WTC11 (cell line): ENCODE measurements at regions not wholly inside any gene's neighbourhood (a gene's known extent, or its start where the extent isn't known, plus 50 kb on each side); places are given as distances from the start of the nearest gene placed in this dataset.

ENCODE experiments used
- ATAC-seq: fragments of 200-7000 bp; cut with Tn5 transposase; 2 replicates; pipeline ENCODE4 v1.10.0; 2021; ENCODE audit warnings: mild to moderate bottlenecking, moderate library complexity
- CTCF ChIA-PET: fragments of 300-600 bp; sonication (Branson Sonifier 250); formaldehyde crosslinking; loops from one replicate; lab custom pipeline; 2021; ENCODE audit warnings: antibody characterized with exemption; lab: Charles Lee
- POLR2A ChIA-PET: fragments of 350-600 bp; sonication (Branson Sonifier 250); formaldehyde crosslinking; loops from one replicate; lab custom pipeline; 2021; ENCODE audit warnings: antibody characterized with exemption; lab: Charles Lee
- DNase-seq: peaks from one replicate; pipeline ENCODE4 v3.0.0; 2021; ENCODE audit warnings: low spot score
- H3K27ac Mint-ChIP-seq: 2 replicates; pipeline ENCODE4 v1.8.0; 2021; ENCODE audit warnings: mixed read lengths
- H3K27me3 Mint-ChIP-seq: 2 replicates; pipeline ENCODE4 v1.8.0; 2021; ENCODE audit warnings: low read depth, mild to moderate bottlenecking, moderate library complexity, mixed read lengths
- H3K36me3 Mint-ChIP-seq: 2 replicates; pipeline ENCODE4 v1.8.0; 2021; ENCODE audit warnings: mixed read lengths
- H3K4me1 Mint-ChIP-seq: 2 replicates; pipeline ENCODE4 v1.8.0; 2022; ENCODE audit warnings: mixed read lengths
- H3K4me3 Mint-ChIP-seq: 2 replicates; pipeline ENCODE4 v1.8.0; 2021; ENCODE audit warnings: mild to moderate bottlenecking, moderate library complexity, mixed read lengths
- H3K9me3 Mint-ChIP-seq: 2 replicates; pipeline ENCODE4 v1.8.0; 2021; ENCODE audit warnings: mixed read lengths
- CREB1 ChIP-seq: sonication (generic); formaldehyde crosslinking; IDR thresholded peaks from 2 replicates; pipeline ENCODE4 v1.8.0; 2023; ENCODE audit warnings: mild to moderate bottlenecking, missing genetic modification reagents
- GRHL2 ChIP-seq: fragments of 250-450 bp; sonication (Bioruptor Pico); IDR thresholded peaks from 2 replicates; pipeline ENCODE4 v1.8.0; 2022; ENCODE audit warnings: mild to moderate bottlenecking, moderate library complexity; ENCODE audit not compliant: insufficient replicate concordance, severe bottlenecking
- HMGA2 ChIP-seq: fragments of 250-450 bp; sonication (Bioruptor Pico); IDR thresholded peaks from 2 replicates; pipeline ENCODE4 v1.4.0; 2021; ENCODE audit warnings: mild to moderate bottlenecking, moderate library complexity
- JUN ChIP-seq: sonication (generic); formaldehyde crosslinking; IDR thresholded peaks from 2 replicates; pipeline ENCODE4 v1.8.0; 2023; ENCODE audit warnings: mild to moderate bottlenecking, missing genetic modification reagents
- NFE2L1 ChIP-seq: sonication (generic); formaldehyde crosslinking; IDR thresholded peaks from 2 replicates; pipeline ENCODE4 v1.8.1; 2023; ENCODE audit warnings: missing genetic modification reagents
- OVOL2 ChIP-seq: fragments of 250-450 bp; sonication (Bioruptor Pico); IDR thresholded peaks from 2 replicates; pipeline ENCODE4 v1.9.0; 2021; ENCODE audit warnings: mild to moderate bottlenecking, borderline replicate concordance
- SOX15 ChIP-seq: fragments of 250-450 bp; sonication (Bioruptor Pico); IDR thresholded peaks from 2 replicates; pipeline ENCODE4 v1.9.0; 2021; ENCODE audit warnings: mild to moderate bottlenecking
- SP1 ChIP-seq: sonication (generic); formaldehyde crosslinking; conservative IDR thresholded peaks from 2 replicates; pipeline ENCODE4 v1.8.1; 2022; ENCODE audit warnings: missing genetic modification reagents
- TCF7 ChIP-seq: sonication (generic); formaldehyde crosslinking; IDR thresholded peaks from 2 replicates; pipeline ENCODE4 v1.8.0; 2022; ENCODE audit warnings: mild to moderate bottlenecking, low read depth, missing genetic modification reagents, moderate library complexity
- TEAD4 ChIP-seq: sonication (generic); formaldehyde crosslinking; IDR thresholded peaks from 2 replicates; pipeline ENCODE4 v1.8.0; 2022; ENCODE audit warnings: mild to moderate bottlenecking, missing genetic modification reagents
- TP53 ChIP-seq: sonication (generic); formaldehyde crosslinking; IDR thresholded peaks from 2 replicates; pipeline ENCODE4 v1.8.1; 2023; ENCODE audit warnings: mild to moderate bottlenecking, missing genetic modification reagents
- ZBTB21 ChIP-seq: sonication (generic); formaldehyde crosslinking; IDR thresholded peaks from 2 replicates; pipeline ENCODE4 v1.8.1; 2023; ENCODE audit warnings: mild to moderate bottlenecking, missing genetic modification reagents, borderline replicate concordance
- ZNF138 ChIP-seq: sonication (generic); formaldehyde crosslinking; conservative IDR thresholded peaks from 2 replicates; pipeline ENCODE4 v1.8.1; 2022; ENCODE audit warnings: mild to moderate bottlenecking, moderate library complexity, missing genetic modification reagents
- ZNF219 ChIP-seq: sonication (generic); formaldehyde crosslinking; IDR thresholded peaks from 2 replicates; pipeline ENCODE4 v1.8.0; 2023; ENCODE audit warnings: missing genetic modification reagents, mild to moderate bottlenecking, borderline replicate concordance
- ZNF423 ChIP-seq: fragments of 250-450 bp; sonication (Bioruptor Pico); IDR thresholded peaks from 2 replicates; pipeline ENCODE4 v2.1.2; 2022; ENCODE audit warnings: mild to moderate bottlenecking, moderate library complexity
- TF ChIP-seq, protein P1 (sequence below): sonication (generic); formaldehyde crosslinking; IDR thresholded peaks from 2 replicates; pipeline ENCODE4 v1.8.1; 2022; ENCODE audit warnings: mild to moderate bottlenecking, moderate library complexity, missing genetic modification reagents
- TF ChIP-seq, protein P2 (sequence below): fragments of 250-450 bp; sonication (Bioruptor Pico); IDR thresholded peaks from 2 replicates; pipeline ENCODE4 v2.1.2; 2022; ENCODE audit warnings: mild to moderate bottlenecking, moderate library complexity
- TF ChIP-seq, protein P3 (sequence below): fragments of 250-450 bp; sonication (Bioruptor Pico); IDR thresholded peaks from 2 replicates; pipeline ENCODE4 v1.9.0; 2021; ENCODE audit warnings: mild to moderate bottlenecking
- TF ChIP-seq, protein P4 (sequence below): fragments of 250-450 bp; sonication (Bioruptor Pico); IDR thresholded peaks from 2 replicates; pipeline ENCODE4 v1.9.0; 2021; ENCODE audit warnings: mild to moderate bottlenecking
- TF ChIP-seq, protein P5 (sequence below): fragments of 250-450 bp; sonication (Bioruptor Pico); conservative IDR thresholded peaks from 2 replicates; pipeline ENCODE4 v1.9.0; 2021; ENCODE audit warnings: mild to moderate bottlenecking
- TF ChIP-seq, protein P6 (sequence below): sonication (generic); formaldehyde crosslinking; conservative IDR thresholded peaks from 2 replicates; pipeline ENCODE4 v1.8.1; 2022; ENCODE audit warnings: mild to moderate bottlenecking, missing genetic modification reagents
- TF ChIP-seq, protein P7 (sequence below): sonication (generic); formaldehyde crosslinking; IDR thresholded peaks from 2 replicates; pipeline ENCODE4 v1.8.1; 2022; ENCODE audit warnings: low read depth, missing genetic modification reagents, borderline replicate concordance
- TF ChIP-seq, protein P8 (sequence below): sonication (generic); formaldehyde crosslinking; IDR thresholded peaks from 2 replicates; pipeline ENCODE4 v1.8.0; 2023; ENCODE audit warnings: missing genetic modification reagents

DNA sequence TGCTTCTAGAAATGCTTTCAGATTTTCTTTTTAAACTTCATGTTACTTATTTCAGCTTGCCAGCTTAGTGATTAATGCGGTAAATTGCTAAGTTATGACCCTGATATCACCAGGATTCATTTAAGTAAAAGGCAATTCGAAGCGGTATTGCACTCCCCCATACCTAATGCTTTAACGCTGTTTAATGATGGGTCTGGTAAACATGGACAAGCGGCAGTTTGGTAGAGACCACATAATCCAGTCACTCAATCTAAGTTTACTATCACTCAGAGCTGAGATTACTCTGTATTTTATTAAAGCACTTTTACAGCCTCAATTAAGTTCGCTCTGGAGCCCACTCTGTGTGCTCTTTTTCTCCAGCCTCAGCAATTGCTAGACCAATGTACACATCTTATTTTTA is 118.2 kb upstream of the SCN7A start:
- no peak for ATAC-seq
- peaks cover 7% of the 10 kb centered on the region for H3K36me3 Mint-ChIP-seq
- H3K4me1 Mint-ChIP-seq = peaks cover 43% of the 10 kb centered on the region
- CTCF ChIA-PET = interaction anchor here (3.8 kb wide), 1 partner anchor 73 kb away, joined by 28 read pairs; no protein-coding TSS in a partner anchor
- no peak overlapping the region for H3K27ac Mint-ChIP-seq
- POLR2A ChIA-PET = no interaction called here
- no peak for DNase-seq
- no peak overlapping the region for H3K4me3 Mint-ChIP-seq
- peaks cover 17% of the 10 kb centered on the region for H3K9me3 Mint-ChIP-seq
- H3K27me3 Mint-ChIP-seq = peaks cover 28% of the 10 kb centered on the region
- TF ChIP-seq NFE2L1 (CRISPR knock-in tag) (no peak), ZNF219 (CRISPR knock-in tag) (no peak), JUN (CRISPR knock-in tag) (no peak), CREB1 (CRISPR knock-in tag) (no peak), ZNF423 (CRISPR knock-in tag) (no peak), HMGA2 (CRISPR knock-in tag) (no peak)
- TF ChIP-seq, protein P1, sequence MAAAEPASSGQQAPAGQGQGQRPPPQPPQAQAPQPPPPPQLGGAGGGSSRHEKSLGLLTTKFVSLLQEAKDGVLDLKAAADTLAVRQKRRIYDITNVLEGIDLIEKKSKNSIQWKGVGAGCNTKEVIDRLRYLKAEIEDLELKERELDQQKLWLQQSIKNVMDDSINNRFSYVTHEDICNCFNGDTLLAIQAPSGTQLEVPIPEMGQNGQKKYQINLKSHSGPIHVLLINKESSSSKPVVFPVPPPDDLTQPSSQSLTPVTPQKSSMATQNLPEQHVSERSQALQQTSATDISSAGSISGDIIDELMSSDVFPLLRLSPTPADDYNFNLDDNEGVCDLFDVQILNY (CRISPR knock-in tag) = no peak
- TF ChIP-seq, protein P2, sequence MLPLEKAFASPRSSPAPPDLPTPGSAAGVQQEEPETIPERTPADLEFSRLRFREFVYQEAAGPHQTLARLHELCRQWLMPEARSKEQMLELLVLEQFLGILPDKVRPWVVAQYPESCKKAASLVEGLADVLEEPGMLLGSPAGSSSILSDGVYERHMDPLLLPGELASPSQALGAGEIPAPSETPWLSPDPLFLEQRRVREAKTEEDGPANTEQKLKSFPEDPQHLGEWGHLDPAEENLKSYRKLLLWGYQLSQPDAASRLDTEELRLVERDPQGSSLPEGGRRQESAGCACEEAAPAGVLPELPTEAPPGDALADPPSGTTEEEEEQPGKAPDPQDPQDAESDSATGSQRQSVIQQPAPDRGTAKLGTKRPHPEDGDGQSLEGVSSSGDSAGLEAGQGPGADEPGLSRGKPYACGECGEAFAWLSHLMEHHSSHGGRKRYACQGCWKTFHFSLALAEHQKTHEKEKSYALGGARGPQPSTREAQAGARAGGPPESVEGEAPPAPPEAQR (CRISPR knock-in tag) = no peak

DNA sequence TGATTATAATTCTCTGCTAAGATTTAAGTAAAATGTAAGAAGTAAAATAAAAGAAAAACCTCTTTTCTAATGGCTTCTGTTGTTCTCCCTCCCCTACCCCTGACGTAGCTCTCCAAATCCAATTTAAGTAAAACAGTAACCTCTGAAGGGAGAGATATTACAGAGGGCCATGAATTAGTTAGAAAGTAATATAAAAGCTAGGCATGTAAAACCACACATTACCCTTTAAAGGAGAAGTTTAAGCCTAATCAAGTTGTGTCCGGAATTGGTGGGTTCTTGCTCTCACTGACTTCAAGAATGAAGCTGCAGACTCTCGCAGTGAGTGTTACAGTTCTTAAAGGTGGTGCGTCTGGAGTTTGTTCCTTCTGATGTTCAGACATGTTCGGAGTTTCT is 116.9 kb upstream of the SCN7A start:
- POLR2A ChIA-PET = no interaction called here
- Mint-ChIP-seq H3K27me3 (peaks cover 28% of the 10 kb centered on the region), H3K4me3 (0 out of 2 replicates have a peak overlapping the region, but pooled peaks have one; percentile 43), H3K4me1 (peaks cover 43% of the 10 kb centered on the region), H3K27ac (no peak overlapping the region; the same call in 1 of the 2 replicates), H3K36me3 (peaks cover 4% of the 10 kb centered on the region), H3K9me3 (peaks cover 9% of the 10 kb centered on the region)
- no peak for TF ChIP-seq TCF7
- TF ChIP-seq, protein P3, sequence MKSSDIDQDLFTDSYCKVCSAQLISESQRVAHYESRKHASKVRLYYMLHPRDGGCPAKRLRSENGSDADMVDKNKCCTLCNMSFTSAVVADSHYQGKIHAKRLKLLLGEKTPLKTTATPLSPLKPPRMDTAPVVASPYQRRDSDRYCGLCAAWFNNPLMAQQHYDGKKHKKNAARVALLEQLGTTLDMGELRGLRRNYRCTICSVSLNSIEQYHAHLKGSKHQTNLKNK (CRISPR knock-in tag) = no peak
- TF ChIP-seq, protein P4, sequence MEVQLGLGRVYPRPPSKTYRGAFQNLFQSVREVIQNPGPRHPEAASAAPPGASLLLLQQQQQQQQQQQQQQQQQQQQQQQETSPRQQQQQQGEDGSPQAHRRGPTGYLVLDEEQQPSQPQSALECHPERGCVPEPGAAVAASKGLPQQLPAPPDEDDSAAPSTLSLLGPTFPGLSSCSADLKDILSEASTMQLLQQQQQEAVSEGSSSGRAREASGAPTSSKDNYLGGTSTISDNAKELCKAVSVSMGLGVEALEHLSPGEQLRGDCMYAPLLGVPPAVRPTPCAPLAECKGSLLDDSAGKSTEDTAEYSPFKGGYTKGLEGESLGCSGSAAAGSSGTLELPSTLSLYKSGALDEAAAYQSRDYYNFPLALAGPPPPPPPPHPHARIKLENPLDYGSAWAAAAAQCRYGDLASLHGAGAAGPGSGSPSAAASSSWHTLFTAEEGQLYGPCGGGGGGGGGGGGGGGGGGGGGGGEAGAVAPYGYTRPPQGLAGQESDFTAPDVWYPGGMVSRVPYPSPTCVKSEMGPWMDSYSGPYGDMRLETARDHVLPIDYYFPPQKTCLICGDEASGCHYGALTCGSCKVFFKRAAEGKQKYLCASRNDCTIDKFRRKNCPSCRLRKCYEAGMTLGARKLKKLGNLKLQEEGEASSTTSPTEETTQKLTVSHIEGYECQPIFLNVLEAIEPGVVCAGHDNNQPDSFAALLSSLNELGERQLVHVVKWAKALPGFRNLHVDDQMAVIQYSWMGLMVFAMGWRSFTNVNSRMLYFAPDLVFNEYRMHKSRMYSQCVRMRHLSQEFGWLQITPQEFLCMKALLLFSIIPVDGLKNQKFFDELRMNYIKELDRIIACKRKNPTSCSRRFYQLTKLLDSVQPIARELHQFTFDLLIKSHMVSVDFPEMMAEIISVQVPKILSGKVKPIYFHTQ = no peak
- no peak for TF ChIP-seq SP1 (CRISPR knock-in tag)
- TF ChIP-seq ZNF138 (CRISPR knock-in tag) = no peak
- TF ChIP-seq SOX15 (CRISPR knock-in tag) = no peak
- TF ChIP-seq TP53 = no peak
- TF ChIP-seq ZBTB21 (CRISPR knock-in tag) = no peak
- no peak for TF ChIP-seq NFE2L1 (CRISPR knock-in tag)
- TF ChIP-seq GRHL2 (CRISPR knock-in tag) = no peak
- TF ChIP-seq, protein P5, sequence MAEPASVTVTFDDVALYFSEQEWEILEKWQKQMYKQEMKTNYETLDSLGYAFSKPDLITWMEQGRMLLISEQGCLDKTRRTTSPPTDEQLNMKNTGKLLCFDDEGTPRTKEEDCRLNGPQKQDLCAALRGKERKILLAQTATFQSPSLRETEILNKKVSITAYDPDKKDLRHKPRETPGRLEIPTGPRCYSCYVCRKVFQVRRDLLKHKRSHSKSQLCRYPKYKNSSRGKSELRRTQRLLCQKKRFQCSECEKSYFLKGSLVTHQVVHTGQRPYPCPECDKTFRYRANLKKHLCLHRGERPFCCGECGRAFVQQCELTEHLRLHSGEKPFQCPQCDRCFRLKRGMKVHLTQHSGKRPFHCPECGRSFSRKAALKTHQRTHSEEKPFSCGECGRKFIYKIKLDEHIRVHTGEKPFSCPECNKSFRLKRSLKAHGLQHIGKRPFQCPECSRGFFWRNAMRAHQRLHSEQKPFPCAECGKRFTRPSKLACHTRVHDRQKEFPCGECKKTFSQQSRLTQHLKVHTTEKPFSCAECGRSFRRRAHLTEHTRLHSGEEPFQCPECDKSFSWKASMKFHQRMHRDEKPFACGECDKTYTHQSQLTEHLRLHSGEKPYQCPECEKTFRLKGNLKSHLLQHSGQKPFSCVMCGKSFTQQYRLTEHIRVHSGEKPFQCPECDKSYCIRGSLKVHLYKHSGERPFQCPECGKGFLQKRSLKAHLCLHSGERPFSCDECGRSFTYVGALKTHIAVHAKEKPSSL (CRISPR knock-in tag) = no peak
- TF ChIP-seq ZNF423 (CRISPR knock-in tag) = no peak
- TF ChIP-seq, protein P6, sequence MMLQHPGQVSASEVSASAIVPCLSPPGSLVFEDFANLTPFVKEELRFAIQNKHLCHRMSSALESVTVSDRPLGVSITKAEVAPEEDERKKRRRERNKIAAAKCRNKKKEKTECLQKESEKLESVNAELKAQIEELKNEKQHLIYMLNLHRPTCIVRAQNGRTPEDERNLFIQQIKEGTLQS (CRISPR knock-in tag) = no peak
- TF ChIP-seq, protein P7, sequence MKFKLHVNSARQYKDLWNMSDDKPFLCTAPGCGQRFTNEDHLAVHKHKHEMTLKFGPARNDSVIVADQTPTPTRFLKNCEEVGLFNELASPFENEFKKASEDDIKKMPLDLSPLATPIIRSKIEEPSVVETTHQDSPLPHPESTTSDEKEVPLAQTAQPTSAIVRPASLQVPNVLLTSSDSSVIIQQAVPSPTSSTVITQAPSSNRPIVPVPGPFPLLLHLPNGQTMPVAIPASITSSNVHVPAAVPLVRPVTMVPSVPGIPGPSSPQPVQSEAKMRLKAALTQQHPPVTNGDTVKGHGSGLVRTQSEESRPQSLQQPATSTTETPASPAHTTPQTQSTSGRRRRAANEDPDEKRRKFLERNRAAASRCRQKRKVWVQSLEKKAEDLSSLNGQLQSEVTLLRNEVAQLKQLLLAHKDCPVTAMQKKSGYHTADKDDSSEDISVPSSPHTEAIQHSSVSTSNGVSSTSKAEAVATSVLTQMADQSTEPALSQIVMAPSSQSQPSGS (CRISPR knock-in tag) = no peak
- TF ChIP-seq TEAD4 (CRISPR knock-in tag) = no peak
- no peak for TF ChIP-seq OVOL2
- TF ChIP-seq, protein P8, sequence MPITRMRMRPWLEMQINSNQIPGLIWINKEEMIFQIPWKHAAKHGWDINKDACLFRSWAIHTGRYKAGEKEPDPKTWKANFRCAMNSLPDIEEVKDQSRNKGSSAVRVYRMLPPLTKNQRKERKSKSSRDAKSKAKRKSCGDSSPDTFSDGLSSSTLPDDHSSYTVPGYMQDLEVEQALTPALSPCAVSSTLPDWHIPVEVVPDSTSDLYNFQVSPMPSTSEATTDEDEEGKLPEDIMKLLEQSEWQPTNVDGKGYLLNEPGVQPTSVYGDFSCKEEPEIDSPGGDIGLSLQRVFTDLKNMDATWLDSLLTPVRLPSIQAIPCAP (CRISPR knock-in tag) = no peak
- no peak for ATAC-seq
- no peak for DNase-seq
- CTCF ChIA-PET = interaction anchor here (0.6 to 3.8 kb wide), 6 partner anchors 17 to 281 kb away, joined by 3 to 28 read pairs (median 6); no protein-coding TSS in a partner anchor
